ENCODE measurements at regions not wholly inside any gene's neighbourhood (a gene's known extent, or its start where the extent isn't known, plus 50 kb on each side); places are given as distances from the start of the nearest gene placed in this dataset.
"Not testable (repeated sequence)": the region's sequence is repeated elsewhere in the genome, so short reads cannot be mapped to it uniquely, and the experiment has no call there.

- ChIA-PET POLR2A (no interaction called here), CTCF (no interaction called here)
- Histone ChIP-seq H3K9me3 (ENCODE audit: control extremely low read depth in 1 of 5, control insufficient read depth in 4 of 5, insufficient read depth in 2 of 5, low read depth in 1 of 5, low read length in 4 of 5) (no peaks in the 10 kb centered on the region), H3K27me3 (replicated peaks in 2 of 5; ENCODE audit: control insufficient read depth in 4 of 5, insufficient read depth in 5 of 5, low read length in 4 of 5) (no peaks in the 10 kb centered on the region), H3K27ac (ENCODE audit: insufficient read depth in 1 of 2, low read depth in 1 of 2, low read length in 2 of 2, poor library complexity in 1 of 2, severe bottlenecking in 2 of 2) (no peak overlapping the region), H3K4me3 (ENCODE audit: control insufficient read depth in 1 of 7, extremely low read depth in 1 of 7, insufficient read depth in 4 of 7, low read depth in 2 of 7, low read length in 6 of 7) (no peak overlapping the region), H3K4me1 (ENCODE audit: control extremely low read depth in 1 of 4, control insufficient read depth in 4 of 4, insufficient read depth in 4 of 4, low read length in 3 of 4) (peaks cover 15 to 27% (median 26%) of the 10 kb centered on the region in 4 experiments), H3K36me3 (ENCODE audit: control insufficient read depth in 4 of 4, insufficient read depth in 4 of 4, low read length in 3 of 4) (no peaks in the 10 kb centered on the region)
- no CpG with 5 or more reads among the region's 2 CpGs for WGBS (ENCODE audit: insufficient coverage)
- no peak for DNase-seq
Measured at GRCh38 chr17:14432079-14432478, 131.2 kb downstream of the HS3ST3B1 start.

GRCh38 chr17:14429084-14429483 is 128.2 kb downstream of the HS3ST3B1 start:
- no peaks in the 10 kb centered on the region for H3K27me3 ChIP-seq (replicated peaks in 2 of 5; ENCODE audit: control insufficient read depth in 4 of 5, insufficient read depth in 5 of 5, low read length in 4 of 5)
- peak overlapping the region in 4 of 7 experiments; percentile 28 to 67 (median 40) for H3K4me3 ChIP-seq (ENCODE audit: control insufficient read depth in 1 of 7, extremely low read depth in 1 of 7, insufficient read depth in 4 of 7, low read depth in 2 of 7, low read length in 6 of 7)
- CTCF ChIA-PET, result no interaction called here
- WGBS (ENCODE audit: insufficient coverage), result 83% methylated on average over 2 of the region's 2 CpGs
- no peaks in the 10 kb centered on the region for H3K9me3 ChIP-seq (ENCODE audit: control extremely low read depth in 1 of 5, control insufficient read depth in 4 of 5, insufficient read depth in 2 of 5, low read depth in 1 of 5, low read length in 4 of 5)
- POLR2A ChIA-PET, result interaction anchor here (0.6 to 0.7 kb wide), 2 partner anchors 26 to 353 kb away, joined by 3 read pairs; no protein-coding TSS in a partner anchor
- peak overlapping the region in 1 of 2 experiments; percentile 70 for H3K27ac ChIP-seq (ENCODE audit: insufficient read depth in 1 of 2, low read depth in 1 of 2, low read length in 2 of 2, poor library complexity in 1 of 2, severe bottlenecking in 2 of 2)
- no peaks in the 10 kb centered on the region for H3K36me3 ChIP-seq (ENCODE audit: control insufficient read depth in 4 of 4, insufficient read depth in 4 of 4, low read length in 3 of 4)
- DNase-seq, result peak in 2 of 3 donors; percentile 18 to 28
- peaks cover 15 to 33% (median 29%) of the 10 kb centered on the region in 4 experiments for H3K4me1 ChIP-seq (ENCODE audit: control extremely low read depth in 1 of 4, control insufficient read depth in 4 of 4, insufficient read depth in 4 of 4, low read length in 3 of 4)

GRCh38 chr17:14428648-14429029 is 127.8 kb downstream of the HS3ST3B1 start:
- Histone ChIP-seq H3K4me1 (ENCODE audit: control extremely low read depth in 1 of 4, control insufficient read depth in 4 of 4, insufficient read depth in 4 of 4, low read length in 3 of 4) (peaks cover 15 to 33% (median 29%) of the 10 kb centered on the region in 4 experiments), H3K27me3 (replicated peaks in 2 of 5; ENCODE audit: control insufficient read depth in 4 of 5, insufficient read depth in 5 of 5, low read length in 4 of 5) (no peaks in the 10 kb centered on the region), H3K27ac (ENCODE audit: insufficient read depth in 1 of 2, low read depth in 1 of 2, low read length in 2 of 2, poor library complexity in 1 of 2, severe bottlenecking in 2 of 2) (peak overlapping the region in 1 of 2 experiments; percentile 70), H3K9me3 (ENCODE audit: control extremely low read depth in 1 of 5, control insufficient read depth in 4 of 5, insufficient read depth in 2 of 5, low read depth in 1 of 5, low read length in 4 of 5) (no peaks in the 10 kb centered on the region), H3K4me3 (ENCODE audit: control insufficient read depth in 1 of 7, extremely low read depth in 1 of 7, insufficient read depth in 4 of 7, low read depth in 2 of 7, low read length in 6 of 7) (peak overlapping the region in 6 of 7 experiments; percentile 5 to 67 (median 30)), H3K36me3 (ENCODE audit: control insufficient read depth in 4 of 4, insufficient read depth in 4 of 4, low read length in 3 of 4) (no peaks in the 10 kb centered on the region)
- ChIA-PET CTCF (no interaction called here), POLR2A (interaction anchor here (0.6 kb wide), 1 partner anchor 353 kb away, joined by 3 read pairs; no protein-coding TSS in a partner anchor)
- WGBS (ENCODE audit: insufficient coverage), result 0% methylated on average over 1 of the region's 1 CpG
- peak; percentile 31 to 75 (median 65) for DNase-seq

DNA sequence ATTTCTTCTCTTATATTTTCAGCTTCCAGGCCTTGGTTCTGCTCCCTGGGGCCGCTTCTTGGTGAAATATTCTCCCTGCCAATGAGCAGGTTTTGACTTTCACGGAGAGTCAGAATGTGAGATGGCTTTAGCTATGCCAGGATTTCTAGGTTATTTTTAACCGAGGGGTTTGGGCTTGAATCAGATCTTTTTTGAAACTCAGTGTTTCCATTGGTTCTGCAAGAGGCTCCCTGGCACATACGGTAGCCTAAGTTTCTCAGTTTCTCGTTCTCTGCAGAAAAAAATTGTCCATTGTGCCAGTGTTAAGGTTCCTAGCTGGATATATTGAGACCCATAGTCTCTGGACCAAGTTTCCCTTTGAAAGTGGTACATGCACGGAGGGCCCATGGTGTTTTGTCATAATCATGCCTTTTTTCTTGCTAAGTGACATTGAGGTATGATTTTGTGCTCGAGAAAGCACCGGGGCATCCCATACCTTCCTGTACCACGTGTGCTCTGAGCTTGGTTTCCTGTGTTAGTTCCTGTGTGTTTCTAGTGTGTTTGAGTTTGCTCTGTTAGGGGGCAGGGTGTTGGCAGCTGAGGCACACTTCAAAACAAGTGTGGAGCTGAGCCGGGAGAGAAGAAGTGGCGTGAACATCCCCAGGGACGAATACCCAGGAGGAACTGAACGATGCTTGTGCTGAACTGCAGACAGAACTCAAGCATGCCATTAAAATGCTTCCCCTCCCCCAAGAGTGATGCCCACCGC is 127.2 kb downstream of the HS3ST3B1 start:
- no peaks in the 10 kb centered on the region for H3K9me3 ChIP-seq (ENCODE audit: control extremely low read depth in 1 of 5, control insufficient read depth in 4 of 5, insufficient read depth in 2 of 5, low read depth in 1 of 5, low read length in 4 of 5)
- 56% methylated on average over 6 of the region's 14 CpGs for WGBS (ENCODE audit: insufficient coverage)
- H3K27me3 ChIP-seq (replicated peaks in 2 of 5; ENCODE audit: control insufficient read depth in 4 of 5, insufficient read depth in 5 of 5, low read length in 4 of 5), result no peaks in the 10 kb centered on the region
- H3K36me3 ChIP-seq (ENCODE audit: control insufficient read depth in 4 of 4, insufficient read depth in 4 of 4, low read length in 3 of 4), result no peaks in the 10 kb centered on the region
- H3K4me3 ChIP-seq (ENCODE audit: control insufficient read depth in 1 of 7, extremely low read depth in 1 of 7, insufficient read depth in 4 of 7, low read depth in 2 of 7, low read length in 6 of 7), result peak overlapping the region in 6 of 7 experiments; percentile 5 to 67 (median 30)
- ChIA-PET CTCF (no interaction called here), POLR2A (interaction anchor here (0.6 kb wide), 1 partner anchor 354 kb away, joined by 3 read pairs; no protein-coding TSS in a partner anchor)
- peak overlapping the region in 1 of 2 experiments; percentile 70 for H3K27ac ChIP-seq (ENCODE audit: insufficient read depth in 1 of 2, low read depth in 1 of 2, low read length in 2 of 2, poor library complexity in 1 of 2, severe bottlenecking in 2 of 2)
- peaks cover 15 to 33% (median 29%) of the 10 kb centered on the region in 4 experiments for H3K4me1 ChIP-seq (ENCODE audit: control extremely low read depth in 1 of 4, control insufficient read depth in 4 of 4, insufficient read depth in 4 of 4, low read length in 3 of 4)
- DNase-seq, result peak; percentile 16 to 70 (median 57)

DNA sequence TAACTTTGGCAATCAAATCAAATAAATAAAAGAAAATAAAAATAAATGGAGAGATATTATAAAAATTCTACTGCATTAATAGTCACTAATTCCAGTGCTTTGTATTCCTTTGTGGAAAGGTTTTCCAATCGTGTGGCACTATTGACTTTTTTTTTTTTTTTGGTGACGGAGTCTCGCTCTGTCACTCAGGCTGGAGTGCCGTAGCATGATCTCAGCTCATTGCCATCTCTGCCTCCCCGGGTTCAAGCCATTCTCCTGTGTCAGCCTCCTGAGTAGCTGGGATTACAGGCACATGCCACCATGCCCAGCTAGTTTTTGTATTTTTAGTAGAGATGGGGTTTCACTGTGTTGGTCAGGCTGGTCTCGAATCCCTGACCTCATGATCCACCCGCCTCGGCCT is 122.3 kb downstream of the HS3ST3B1 start:
- CTCF ChIA-PET; H3K27me3 ChIP-seq (replicated peaks in 2 of 5; ENCODE audit: control insufficient read depth in 4 of 5, insufficient read depth in 5 of 5, low read length in 4 of 5); POLR2A ChIA-PET; DNase-seq; H3K4me3 ChIP-seq (ENCODE audit: control insufficient read depth in 1 of 7, extremely low read depth in 1 of 7, insufficient read depth in 4 of 7, low read depth in 2 of 7, low read length in 6 of 7); H3K27ac ChIP-seq (ENCODE audit: insufficient read depth in 1 of 2, low read depth in 1 of 2, low read length in 2 of 2, poor library complexity in 1 of 2, severe bottlenecking in 2 of 2); H3K9me3 ChIP-seq (ENCODE audit: control extremely low read depth in 1 of 5, control insufficient read depth in 4 of 5, insufficient read depth in 2 of 5, low read depth in 1 of 5, low read length in 4 of 5); H3K36me3 ChIP-seq (ENCODE audit: control insufficient read depth in 4 of 4, insufficient read depth in 4 of 4, low read length in 3 of 4): not testable (repeated sequence)
- H3K4me1 ChIP-seq (ENCODE audit: control extremely low read depth in 1 of 4, control insufficient read depth in 4 of 4, insufficient read depth in 4 of 4, low read length in 3 of 4), result peaks cover 8 to 16% (median 11%) of the 10 kb centered on the region in 4 experiments
- 100% methylated on average over 4 of the region's 8 CpGs for WGBS (ENCODE audit: insufficient coverage)

- no peak overlapping the region for H3K4me3 ChIP-seq (ENCODE audit: control insufficient read depth in 1 of 7, extremely low read depth in 1 of 7, insufficient read depth in 4 of 7, low read depth in 2 of 7, low read length in 6 of 7)
- ChIA-PET POLR2A (no interaction called here), CTCF (no interaction called here)
- no peaks in the 10 kb centered on the region for H3K36me3 ChIP-seq (ENCODE audit: control insufficient read depth in 4 of 4, insufficient read depth in 4 of 4, low read length in 3 of 4)
- 75% methylated on average over 1 of the region's 1 CpG for WGBS (ENCODE audit: insufficient coverage)
- peaks cover 0 to 12% (median 5%) of the 10 kb centered on the region in 5 experiments for H3K9me3 ChIP-seq (ENCODE audit: control extremely low read depth in 1 of 5, control insufficient read depth in 4 of 5, insufficient read depth in 2 of 5, low read depth in 1 of 5, low read length in 4 of 5)
- H3K27ac ChIP-seq (ENCODE audit: insufficient read depth in 1 of 2, low read depth in 1 of 2, low read length in 2 of 2, poor library complexity in 1 of 2, severe bottlenecking in 2 of 2), result no peak overlapping the region
- DNase-seq, result no peak
- H3K4me1 ChIP-seq (ENCODE audit: control extremely low read depth in 1 of 4, control insufficient read depth in 4 of 4, insufficient read depth in 4 of 4, low read length in 3 of 4), result peaks cover 0 to 3% (median 0%) of the 10 kb centered on the region in 4 experiments
- no peaks in the 10 kb centered on the region for H3K27me3 ChIP-seq (replicated peaks in 2 of 5; ENCODE audit: control insufficient read depth in 4 of 5, insufficient read depth in 5 of 5, low read length in 4 of 5)
Measured at GRCh38 chr17:14417336-14417735, 116.5 kb downstream of the HS3ST3B1 start.

GRCh38 chr17:14409292-14409691 is 108.4 kb downstream of the HS3ST3B1 start:
- ChIA-PET CTCF (no interaction called here), POLR2A (no interaction called here)
- Histone ChIP-seq H3K36me3 (ENCODE audit: control insufficient read depth in 4 of 4, insufficient read depth in 4 of 4, low read length in 3 of 4) (no peaks in the 10 kb centered on the region), H3K4me1 (ENCODE audit: control extremely low read depth in 1 of 4, control insufficient read depth in 4 of 4, insufficient read depth in 4 of 4, low read length in 3 of 4) (no peaks in the 10 kb centered on the region), H3K27ac (ENCODE audit: insufficient read depth in 1 of 2, low read depth in 1 of 2, low read length in 2 of 2, poor library complexity in 1 of 2, severe bottlenecking in 2 of 2) (no peak overlapping the region), H3K9me3 (ENCODE audit: control extremely low read depth in 1 of 5, control insufficient read depth in 4 of 5, insufficient read depth in 2 of 5, low read depth in 1 of 5, low read length in 4 of 5) (peaks cover 0 to 5% (median 1%) of the 10 kb centered on the region in 5 experiments), H3K27me3 (replicated peaks in 2 of 5; ENCODE audit: control insufficient read depth in 4 of 5, insufficient read depth in 5 of 5, low read length in 4 of 5) (no peaks in the 10 kb centered on the region), H3K4me3 (ENCODE audit: control insufficient read depth in 1 of 7, extremely low read depth in 1 of 7, insufficient read depth in 4 of 7, low read depth in 2 of 7, low read length in 6 of 7) (no peak overlapping the region)
- 100% methylated on average over 1 of the region's 1 CpG for WGBS (ENCODE audit: insufficient coverage)
- DNase-seq, result no peak
